ENCODE measurements at regions not wholly inside any gene's neighbourhood (a gene's known extent, or its start where the extent isn't known, plus 50 kb on each side); places are given as distances from the start of the nearest gene placed in this dataset.

DNA sequence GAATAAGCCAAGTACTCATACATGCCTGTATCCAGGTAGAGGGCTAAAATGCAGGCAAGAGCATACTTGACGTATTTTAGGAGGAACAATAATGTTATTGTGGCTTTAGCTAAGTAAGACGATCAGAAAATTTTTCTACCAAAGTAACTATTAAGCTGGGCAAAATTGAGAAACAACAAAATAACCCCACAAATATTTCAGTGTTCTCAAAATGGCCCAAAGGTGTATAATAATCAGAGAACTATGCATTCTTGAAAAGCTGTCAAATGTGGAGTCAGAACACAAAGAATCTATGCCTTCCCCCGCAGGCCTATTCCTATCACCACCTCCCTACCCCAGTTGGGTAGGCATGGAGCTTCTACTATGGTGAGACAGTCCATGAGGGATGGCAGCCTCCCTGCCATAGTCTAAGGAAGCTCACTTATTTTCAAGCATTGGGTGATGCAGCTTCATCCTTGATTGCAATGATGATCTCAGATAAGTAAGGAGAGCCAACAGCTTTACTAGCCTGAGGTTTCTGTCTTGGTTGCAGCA lies 1132.5 kb upstream of the SPRY2 start:
- no peak overlapping the region for H3K27ac ChIP-seq (ENCODE audit: extremely low read depth, low read depth, low read length)
- ChIA-PET POLR2A (no interaction called here), CTCF (interaction anchor here (0.6 kb wide), 1 partner anchor 1831 kb away, joined by 3 read pairs; no protein-coding TSS in a partner anchor)
- H3K36me3 ChIP-seq (ENCODE audit: control insufficient read depth in 2 of 2, insufficient read depth in 1 of 2, low read length in 2 of 2), result no peaks in the 10 kb centered on the region
- no peaks in the 10 kb centered on the region for H3K9me3 ChIP-seq (ENCODE audit: control insufficient read depth, insufficient read depth, low read depth, low read length)
- no peaks in the 10 kb centered on the region for H3K4me1 ChIP-seq (ENCODE audit: control insufficient read depth, insufficient read depth, low read length)
- no peak overlapping the region for H3K4me3 ChIP-seq (ENCODE audit: low read depth, low read length)
- TF ChIP-seq ZNF211 (tag by site-specific recombination; IDR thresholded peaks at IDR 0.05; ENCODE audit: low read depth) (no peak), ZBTB1 (tag by site-specific recombination; IDR thresholded peaks at IDR 0.05) (no peak), HOXC10 (CRISPR knock-in tag; IDR thresholded peaks at IDR 0.05) (no peak), ZEB2 (tag by site-specific recombination; IDR thresholded peaks at IDR 0.05) (no peak), ZNF266 (tag by site-specific recombination; IDR thresholded peaks at IDR 0.05; ENCODE audit: low read depth) (no peak), MEIS1 (CRISPR knock-in tag; IDR thresholded peaks at IDR 0.05; ENCODE audit: borderline replicate concordance) (no peak), ZNF112 (tag by site-specific recombination; IDR thresholded peaks at IDR 0.05) (no peak)

DNA sequence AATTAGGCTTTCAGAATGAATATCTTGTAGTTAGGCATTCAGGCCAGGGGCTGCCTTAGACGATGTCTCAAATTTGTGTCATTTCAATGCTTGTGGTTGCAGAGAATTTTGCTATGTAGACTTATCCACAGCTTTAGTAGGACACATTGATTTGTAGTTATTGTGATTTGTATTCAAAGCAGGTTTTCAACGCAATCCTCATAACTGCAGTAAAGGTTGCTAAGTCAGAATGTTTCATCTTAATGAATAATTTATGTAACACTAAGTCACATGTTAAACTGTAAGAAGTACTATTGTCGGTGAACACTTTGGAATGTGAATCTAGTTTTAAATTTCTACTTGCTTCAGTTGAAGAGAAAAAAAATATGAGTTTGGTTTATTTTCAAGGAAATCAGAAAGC lies 1117.2 kb upstream of the SPRY2 start:
- no peaks in the 10 kb centered on the region for H3K36me3 ChIP-seq (ENCODE audit: control insufficient read depth in 2 of 2, insufficient read depth in 1 of 2, low read length in 2 of 2)
- no peak overlapping the region for H3K27ac ChIP-seq (ENCODE audit: extremely low read depth, low read depth, low read length)
- TF ChIP-seq ZNF223 (tag by site-specific recombination; IDR thresholded peaks at IDR 0.05) (no peak), ZNF404 (tag by site-specific recombination; IDR thresholded peaks at IDR 0.05) (no peak), ZNF335 (tag by site-specific recombination; conservative IDR thresholded peaks at IDR 0.05) (no peak), ZNF549 (tag by site-specific recombination; IDR thresholded peaks at IDR 0.05) (no peak), ZNF521 (tag by site-specific recombination; IDR thresholded peaks at IDR 0.05) (no peak), ZBTB20 (tag by site-specific recombination; IDR thresholded peaks at IDR 0.05) (no peak), ZNF707 (tag by site-specific recombination; IDR thresholded peaks at IDR 0.05) (no peak), ZNF76 (tag by site-specific recombination; IDR thresholded peaks at IDR 0.05; ENCODE audit: borderline replicate concordance, low read depth) (no peak), ZNF664 (tag by site-specific recombination; IDR thresholded peaks at IDR 0.05) (no peak), ZNF585B (tag by site-specific recombination; IDR thresholded peaks at IDR 0.05) (no peak), ZNF16 (tag by site-specific recombination; IDR thresholded peaks at IDR 0.05; ENCODE audit: low read depth) (no peak), ZBTB8A (tag by site-specific recombination; IDR thresholded peaks at IDR 0.05) (no peak), ZNF48 (tag by site-specific recombination; IDR thresholded peaks at IDR 0.05) (no peak), ZNF416 (tag by site-specific recombination; IDR thresholded peaks at IDR 0.05) (no peak), GLIS2 (tag by site-specific recombination; IDR thresholded peaks at IDR 0.05) (no peak), ZNF274 (IDR thresholded peaks at IDR 0.05; ENCODE audit: low read length) (no peak), ZNF274 (tag by site-specific recombination; IDR thresholded peaks at IDR 0.05; ENCODE audit: borderline replicate concordance) (no peak), ZNF785 (tag by site-specific recombination; IDR thresholded peaks at IDR 0.05) (no peak)
- TF ChIP-seq, protein P1, sequence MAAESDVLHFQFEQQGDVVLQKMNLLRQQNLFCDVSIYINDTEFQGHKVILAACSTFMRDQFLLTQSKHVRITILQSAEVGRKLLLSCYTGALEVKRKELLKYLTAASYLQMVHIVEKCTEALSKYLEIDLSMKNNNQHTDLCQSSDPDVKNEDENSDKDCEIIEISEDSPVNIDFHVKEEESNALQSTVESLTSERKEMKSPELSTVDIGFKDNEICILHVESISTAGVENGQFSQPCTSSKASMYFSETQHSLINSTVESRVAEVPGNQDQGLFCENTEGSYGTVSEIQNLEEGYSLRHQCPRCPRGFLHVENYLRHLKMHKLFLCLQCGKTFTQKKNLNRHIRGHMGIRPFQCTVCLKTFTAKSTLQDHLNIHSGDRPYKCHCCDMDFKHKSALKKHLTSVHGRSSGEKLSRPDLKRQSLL (tag by site-specific recombination; IDR thresholded peaks at IDR 0.05), result no peak
- TF ChIP-seq, protein P2, sequence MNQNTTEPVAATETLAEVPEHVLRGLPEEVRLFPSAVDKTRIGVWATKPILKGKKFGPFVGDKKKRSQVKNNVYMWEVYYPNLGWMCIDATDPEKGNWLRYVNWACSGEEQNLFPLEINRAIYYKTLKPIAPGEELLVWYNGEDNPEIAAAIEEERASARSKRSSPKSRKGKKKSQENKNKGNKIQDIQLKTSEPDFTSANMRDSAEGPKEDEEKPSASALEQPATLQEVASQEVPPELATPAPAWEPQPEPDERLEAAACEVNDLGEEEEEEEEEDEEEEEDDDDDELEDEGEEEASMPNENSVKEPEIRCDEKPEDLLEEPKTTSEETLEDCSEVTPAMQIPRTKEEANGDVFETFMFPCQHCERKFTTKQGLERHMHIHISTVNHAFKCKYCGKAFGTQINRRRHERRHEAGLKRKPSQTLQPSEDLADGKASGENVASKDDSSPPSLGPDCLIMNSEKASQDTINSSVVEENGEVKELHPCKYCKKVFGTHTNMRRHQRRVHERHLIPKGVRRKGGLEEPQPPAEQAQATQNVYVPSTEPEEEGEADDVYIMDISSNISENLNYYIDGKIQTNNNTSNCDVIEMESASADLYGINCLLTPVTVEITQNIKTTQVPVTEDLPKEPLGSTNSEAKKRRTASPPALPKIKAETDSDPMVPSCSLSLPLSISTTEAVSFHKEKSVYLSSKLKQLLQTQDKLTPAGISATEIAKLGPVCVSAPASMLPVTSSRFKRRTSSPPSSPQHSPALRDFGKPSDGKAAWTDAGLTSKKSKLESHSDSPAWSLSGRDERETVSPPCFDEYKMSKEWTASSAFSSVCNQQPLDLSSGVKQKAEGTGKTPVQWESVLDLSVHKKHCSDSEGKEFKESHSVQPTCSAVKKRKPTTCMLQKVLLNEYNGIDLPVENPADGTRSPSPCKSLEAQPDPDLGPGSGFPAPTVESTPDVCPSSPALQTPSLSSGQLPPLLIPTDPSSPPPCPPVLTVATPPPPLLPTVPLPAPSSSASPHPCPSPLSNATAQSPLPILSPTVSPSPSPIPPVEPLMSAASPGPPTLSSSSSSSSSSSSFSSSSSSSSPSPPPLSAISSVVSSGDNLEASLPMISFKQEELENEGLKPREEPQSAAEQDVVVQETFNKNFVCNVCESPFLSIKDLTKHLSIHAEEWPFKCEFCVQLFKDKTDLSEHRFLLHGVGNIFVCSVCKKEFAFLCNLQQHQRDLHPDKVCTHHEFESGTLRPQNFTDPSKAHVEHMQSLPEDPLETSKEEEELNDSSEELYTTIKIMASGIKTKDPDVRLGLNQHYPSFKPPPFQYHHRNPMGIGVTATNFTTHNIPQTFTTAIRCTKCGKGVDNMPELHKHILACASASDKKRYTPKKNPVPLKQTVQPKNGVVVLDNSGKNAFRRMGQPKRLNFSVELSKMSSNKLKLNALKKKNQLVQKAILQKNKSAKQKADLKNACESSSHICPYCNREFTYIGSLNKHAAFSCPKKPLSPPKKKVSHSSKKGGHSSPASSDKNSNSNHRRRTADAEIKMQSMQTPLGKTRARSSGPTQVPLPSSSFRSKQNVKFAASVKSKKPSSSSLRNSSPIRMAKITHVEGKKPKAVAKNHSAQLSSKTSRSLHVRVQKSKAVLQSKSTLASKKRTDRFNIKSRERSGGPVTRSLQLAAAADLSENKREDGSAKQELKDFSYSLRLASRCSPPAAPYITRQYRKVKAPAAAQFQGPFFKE (tag by site-specific recombination; IDR thresholded peaks at IDR 0.05; ENCODE audit: borderline replicate concordance), result no peak
- TF ChIP-seq, protein P3, sequence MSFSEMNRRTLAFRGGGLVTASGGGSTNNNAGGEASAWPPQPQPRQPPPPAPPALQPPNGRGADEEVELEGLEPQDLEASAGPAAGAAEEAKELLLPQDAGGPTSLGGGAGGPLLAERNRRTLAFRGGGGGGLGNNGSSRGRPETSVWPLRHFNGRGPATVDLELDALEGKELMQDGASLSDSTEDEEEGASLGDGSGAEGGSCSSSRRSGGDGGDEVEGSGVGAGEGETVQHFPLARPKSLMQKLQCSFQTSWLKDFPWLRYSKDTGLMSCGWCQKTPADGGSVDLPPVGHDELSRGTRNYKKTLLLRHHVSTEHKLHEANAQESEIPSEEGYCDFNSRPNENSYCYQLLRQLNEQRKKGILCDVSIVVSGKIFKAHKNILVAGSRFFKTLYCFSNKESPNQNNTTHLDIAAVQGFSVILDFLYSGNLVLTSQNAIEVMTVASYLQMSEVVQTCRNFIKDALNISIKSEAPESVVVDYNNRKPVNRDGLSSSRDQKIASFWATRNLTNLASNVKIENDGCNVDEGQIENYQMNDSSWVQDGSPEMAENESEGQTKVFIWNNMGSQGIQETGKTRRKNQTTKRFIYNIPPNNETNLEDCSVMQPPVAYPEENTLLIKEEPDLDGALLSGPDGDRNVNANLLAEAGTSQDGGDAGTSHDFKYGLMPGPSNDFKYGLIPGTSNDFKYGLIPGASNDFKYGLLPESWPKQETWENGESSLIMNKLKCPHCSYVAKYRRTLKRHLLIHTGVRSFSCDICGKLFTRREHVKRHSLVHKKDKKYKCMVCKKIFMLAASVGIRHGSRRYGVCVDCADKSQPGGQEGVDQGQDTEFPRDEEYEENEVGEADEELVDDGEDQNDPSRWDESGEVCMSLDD (tag by site-specific recombination; IDR thresholded peaks at IDR 0.05), result no peak
- ChIA-PET CTCF (no interaction called here), POLR2A (no interaction called here)
- H3K9me3 ChIP-seq (ENCODE audit: control insufficient read depth, insufficient read depth, low read depth, low read length), result no peaks in the 10 kb centered on the region
- H3K4me1 ChIP-seq (ENCODE audit: control insufficient read depth, insufficient read depth, low read length), result no peaks in the 10 kb centered on the region
- no peak overlapping the region for H3K4me3 ChIP-seq (ENCODE audit: low read depth, low read length)
